ENCODE measurements at regions not wholly inside any gene's neighbourhood (a gene's known extent, or its start where the extent isn't known, plus 50 kb on each side); places are given as distances from the start of the nearest gene placed in this dataset.

DNA sequence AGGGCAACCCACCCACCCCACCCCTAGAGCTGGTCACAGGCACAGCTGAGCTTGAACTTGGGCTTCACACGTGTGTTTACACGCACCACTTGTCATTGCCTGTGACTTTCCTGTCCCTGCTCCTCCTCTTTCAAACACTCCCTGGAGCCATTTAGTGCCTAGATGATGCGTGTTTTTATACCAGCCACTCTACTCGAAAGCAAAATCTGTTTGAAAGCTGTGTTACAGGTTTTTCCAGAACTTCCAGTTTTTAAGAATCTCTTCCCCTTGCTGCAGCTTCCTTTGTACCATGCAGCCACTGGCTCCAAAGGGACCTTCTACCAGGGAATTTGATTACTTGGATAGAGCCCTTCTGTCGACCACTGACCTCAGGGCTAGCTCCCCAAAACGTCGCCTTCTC lies 78.8 kb upstream of the SPRY4 start:
- no peaks in the 10 kb centered on the region for H3K79me2 ChIP-seq (replicated peaks; ENCODE audit: insufficient read depth)
- peaks cover 34% of the 10 kb centered on the region for H3K4me1 ChIP-seq (ENCODE audit: insufficient read depth)
- DNase-seq (ENCODE audit: low spot score): peak; percentile 65
- Mint-ChIP-seq H3K27me3 (ENCODE audit: insufficient read depth, low read depth, poor library complexity) (peaks cover 7% of the 10 kb centered on the region), H3K4me1 (peaks cover 36% of the 10 kb centered on the region), H3K36me3 (ENCODE audit: low read depth) (no peaks in the 10 kb centered on the region; the same call in 2 of the 3 replicates), H3K27ac (no peak overlapping the region), H3K9me3 (no peaks in the 10 kb centered on the region), H3K4me3 (no peak overlapping the region; the same call in 2 of the 3 replicates)
- H4K20me1 ChIP-seq (replicated peaks; ENCODE audit: insufficient read depth): no peaks in the 10 kb centered on the region
- no peak overlapping the region for H3K27ac ChIP-seq (ENCODE audit: low read depth)
- H3F3A ChIP-seq (replicated peaks; ENCODE audit: low read depth): no peaks in the 10 kb centered on the region
- no peaks in the 10 kb centered on the region for H3K36me3 ChIP-seq (ENCODE audit: insufficient read depth)
- H3K4me3 ChIP-seq: no peak overlapping the region
- ATAC-seq: peak; percentile 69
- H3K9me2 ChIP-seq (ENCODE audit: insufficient read depth): no peaks in the 10 kb centered on the region
- TF ChIP-seq NANOG (IDR thresholded peaks at IDR 0.05; ENCODE audit: borderline replicate concordance): no peak
- no peak for TF ChIP-seq ETS1 (IDR thresholded peaks at IDR 0.05)
- TF ChIP-seq, protein P1, sequence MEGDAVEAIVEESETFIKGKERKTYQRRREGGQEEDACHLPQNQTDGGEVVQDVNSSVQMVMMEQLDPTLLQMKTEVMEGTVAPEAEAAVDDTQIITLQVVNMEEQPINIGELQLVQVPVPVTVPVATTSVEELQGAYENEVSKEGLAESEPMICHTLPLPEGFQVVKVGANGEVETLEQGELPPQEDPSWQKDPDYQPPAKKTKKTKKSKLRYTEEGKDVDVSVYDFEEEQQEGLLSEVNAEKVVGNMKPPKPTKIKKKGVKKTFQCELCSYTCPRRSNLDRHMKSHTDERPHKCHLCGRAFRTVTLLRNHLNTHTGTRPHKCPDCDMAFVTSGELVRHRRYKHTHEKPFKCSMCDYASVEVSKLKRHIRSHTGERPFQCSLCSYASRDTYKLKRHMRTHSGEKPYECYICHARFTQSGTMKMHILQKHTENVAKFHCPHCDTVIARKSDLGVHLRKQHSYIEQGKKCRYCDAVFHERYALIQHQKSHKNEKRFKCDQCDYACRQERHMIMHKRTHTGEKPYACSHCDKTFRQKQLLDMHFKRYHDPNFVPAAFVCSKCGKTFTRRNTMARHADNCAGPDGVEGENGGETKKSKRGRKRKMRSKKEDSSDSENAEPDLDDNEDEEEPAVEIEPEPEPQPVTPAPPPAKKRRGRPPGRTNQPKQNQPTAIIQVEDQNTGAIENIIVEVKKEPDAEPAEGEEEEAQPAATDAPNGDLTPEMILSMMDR (conservative IDR thresholded peaks at IDR 0.05; ENCODE audit: low read depth in 2 of 2): no peak
- no peak for TF ChIP-seq ZNF331 (CRISPR knock-in tag; IDR thresholded peaks at IDR 0.05; ENCODE audit: low read depth)
- no peak for TF ChIP-seq EZH2phosphoT487 (IDR thresholded peaks at IDR 0.05; ENCODE audit: unreplicated experiment)
- no peak for TF ChIP-seq STAT1 (IDR thresholded peaks at IDR 0.05; ENCODE audit: unreplicated experiment)
- TF ChIP-seq POLR2AphosphoS5 (IDR thresholded peaks at IDR 0.05; ENCODE audit: low read depth): no peak
- TF ChIP-seq, protein P2, sequence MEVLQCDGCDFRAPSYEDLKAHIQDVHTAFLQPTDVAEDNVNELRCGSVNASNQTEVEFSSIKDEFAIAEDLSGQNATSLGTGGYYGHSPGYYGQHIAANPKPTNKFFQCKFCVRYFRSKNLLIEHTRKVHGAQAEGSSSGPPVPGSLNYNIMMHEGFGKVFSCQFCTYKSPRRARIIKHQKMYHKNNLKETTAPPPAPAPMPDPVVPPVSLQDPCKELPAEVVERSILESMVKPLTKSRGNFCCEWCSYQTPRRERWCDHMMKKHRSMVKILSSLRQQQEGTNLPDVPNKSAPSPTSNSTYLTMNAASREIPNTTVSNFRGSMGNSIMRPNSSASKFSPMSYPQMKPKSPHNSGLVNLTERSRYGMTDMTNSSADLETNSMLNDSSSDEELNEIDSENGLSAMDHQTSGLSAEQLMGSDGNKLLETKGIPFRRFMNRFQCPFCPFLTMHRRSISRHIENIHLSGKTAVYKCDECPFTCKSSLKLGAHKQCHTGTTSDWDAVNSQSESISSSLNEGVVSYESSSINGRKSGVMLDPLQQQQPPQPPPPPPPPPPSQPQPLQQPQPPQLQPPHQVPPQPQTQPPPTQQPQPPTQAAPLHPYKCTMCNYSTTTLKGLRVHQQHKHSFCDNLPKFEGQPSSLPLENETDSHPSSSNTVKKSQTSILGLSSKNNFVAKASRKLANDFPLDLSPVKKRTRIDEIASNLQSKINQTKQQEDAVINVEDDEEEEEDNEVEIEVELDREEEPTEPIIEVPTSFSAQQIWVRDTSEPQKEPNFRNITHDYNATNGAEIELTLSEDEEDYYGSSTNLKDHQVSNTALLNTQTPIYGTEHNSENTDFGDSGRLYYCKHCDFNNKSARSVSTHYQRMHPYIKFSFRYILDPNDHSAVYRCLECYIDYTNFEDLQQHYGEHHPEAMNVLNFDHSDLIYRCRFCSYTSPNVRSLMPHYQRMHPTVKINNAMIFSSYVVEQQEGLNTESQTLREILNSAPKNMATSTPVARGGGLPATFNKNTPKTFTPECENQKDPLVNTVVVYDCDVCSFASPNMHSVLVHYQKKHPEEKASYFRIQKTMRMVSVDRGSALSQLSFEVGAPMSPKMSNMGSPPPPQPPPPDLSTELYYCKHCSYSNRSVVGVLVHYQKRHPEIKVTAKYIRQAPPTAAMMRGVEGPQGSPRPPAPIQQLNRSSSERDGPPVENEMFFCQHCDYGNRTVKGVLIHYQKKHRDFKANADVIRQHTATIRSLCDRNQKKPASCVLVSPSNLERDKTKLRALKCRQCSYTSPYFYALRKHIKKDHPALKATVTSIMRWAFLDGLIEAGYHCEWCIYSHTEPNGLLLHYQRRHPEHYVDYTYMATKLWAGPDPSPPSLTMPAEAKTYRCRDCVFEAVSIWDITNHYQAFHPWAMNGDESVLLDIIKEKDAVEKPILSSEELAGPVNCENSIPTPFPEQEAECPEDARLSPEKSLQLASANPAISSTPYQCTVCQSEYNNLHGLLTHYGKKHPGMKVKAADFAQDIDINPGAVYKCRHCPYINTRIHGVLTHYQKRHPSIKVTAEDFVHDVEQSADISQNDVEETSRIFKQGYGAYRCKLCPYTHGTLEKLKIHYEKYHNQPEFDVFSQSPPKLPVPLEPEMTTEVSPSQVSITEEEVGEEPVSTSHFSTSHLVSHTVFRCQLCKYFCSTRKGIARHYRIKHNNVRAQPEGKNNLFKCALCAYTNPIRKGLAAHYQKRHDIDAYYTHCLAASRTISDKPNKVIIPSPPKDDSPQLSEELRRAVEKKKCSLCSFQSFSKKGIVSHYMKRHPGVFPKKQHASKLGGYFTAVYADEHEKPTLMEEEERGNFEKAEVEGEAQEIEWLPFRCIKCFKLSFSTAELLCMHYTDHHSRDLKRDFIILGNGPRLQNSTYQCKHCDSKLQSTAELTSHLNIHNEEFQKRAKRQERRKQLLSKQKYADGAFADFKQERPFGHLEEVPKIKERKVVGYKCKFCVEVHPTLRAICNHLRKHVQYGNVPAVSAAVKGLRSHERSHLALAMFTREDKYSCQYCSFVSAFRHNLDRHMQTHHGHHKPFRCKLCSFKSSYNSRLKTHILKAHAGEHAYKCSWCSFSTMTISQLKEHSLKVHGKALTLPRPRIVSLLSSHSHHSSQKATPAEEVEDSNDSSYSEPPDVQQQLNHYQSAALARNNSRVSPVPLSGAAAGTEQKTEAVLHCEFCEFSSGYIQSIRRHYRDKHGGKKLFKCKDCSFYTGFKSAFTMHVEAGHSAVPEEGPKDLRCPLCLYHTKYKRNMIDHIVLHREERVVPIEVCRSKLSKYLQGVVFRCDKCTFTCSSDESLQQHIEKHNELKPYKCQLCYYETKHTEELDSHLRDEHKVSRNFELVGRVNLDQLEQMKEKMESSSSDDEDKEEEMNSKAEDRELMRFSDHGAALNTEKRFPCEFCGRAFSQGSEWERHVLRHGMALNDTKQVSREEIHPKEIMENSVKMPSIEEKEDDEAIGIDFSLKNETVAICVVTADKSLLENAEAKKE (CRISPR knock-in tag; IDR thresholded peaks at IDR 0.05): no peak
- no peak for TF ChIP-seq EZH2 (IDR thresholded peaks at IDR 0.05; ENCODE audit: low read depth, unreplicated experiment)
- no peak for TF ChIP-seq ZNF114 (CRISPR knock-in tag; IDR thresholded peaks at IDR 0.05)
- no peak for TF ChIP-seq CREB1 (CRISPR knock-in tag; IDR thresholded peaks at IDR 0.05; ENCODE audit: low read depth)
- TF ChIP-seq, protein P3, sequence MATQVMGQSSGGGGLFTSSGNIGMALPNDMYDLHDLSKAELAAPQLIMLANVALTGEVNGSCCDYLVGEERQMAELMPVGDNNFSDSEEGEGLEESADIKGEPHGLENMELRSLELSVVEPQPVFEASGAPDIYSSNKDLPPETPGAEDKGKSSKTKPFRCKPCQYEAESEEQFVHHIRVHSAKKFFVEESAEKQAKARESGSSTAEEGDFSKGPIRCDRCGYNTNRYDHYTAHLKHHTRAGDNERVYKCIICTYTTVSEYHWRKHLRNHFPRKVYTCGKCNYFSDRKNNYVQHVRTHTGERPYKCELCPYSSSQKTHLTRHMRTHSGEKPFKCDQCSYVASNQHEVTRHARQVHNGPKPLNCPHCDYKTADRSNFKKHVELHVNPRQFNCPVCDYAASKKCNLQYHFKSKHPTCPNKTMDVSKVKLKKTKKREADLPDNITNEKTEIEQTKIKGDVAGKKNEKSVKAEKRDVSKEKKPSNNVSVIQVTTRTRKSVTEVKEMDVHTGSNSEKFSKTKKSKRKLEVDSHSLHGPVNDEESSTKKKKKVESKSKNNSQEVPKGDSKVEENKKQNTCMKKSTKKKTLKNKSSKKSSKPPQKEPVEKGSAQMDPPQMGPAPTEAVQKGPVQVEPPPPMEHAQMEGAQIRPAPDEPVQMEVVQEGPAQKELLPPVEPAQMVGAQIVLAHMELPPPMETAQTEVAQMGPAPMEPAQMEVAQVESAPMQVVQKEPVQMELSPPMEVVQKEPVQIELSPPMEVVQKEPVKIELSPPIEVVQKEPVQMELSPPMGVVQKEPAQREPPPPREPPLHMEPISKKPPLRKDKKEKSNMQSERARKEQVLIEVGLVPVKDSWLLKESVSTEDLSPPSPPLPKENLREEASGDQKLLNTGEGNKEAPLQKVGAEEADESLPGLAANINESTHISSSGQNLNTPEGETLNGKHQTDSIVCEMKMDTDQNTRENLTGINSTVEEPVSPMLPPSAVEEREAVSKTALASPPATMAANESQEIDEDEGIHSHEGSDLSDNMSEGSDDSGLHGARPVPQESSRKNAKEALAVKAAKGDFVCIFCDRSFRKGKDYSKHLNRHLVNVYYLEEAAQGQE (IDR thresholded peaks at IDR 0.05; ENCODE audit: unreplicated experiment): no peak
- TF ChIP-seq JUNB (IDR thresholded peaks at IDR 0.05; ENCODE audit: unreplicated experiment): no peak
- peak overlapping the region; percentile 7; the same call in 1 of the 2 replicates for H2AFZ ChIP-seq
- no peaks in the 10 kb centered on the region for H3K27me3 ChIP-seq (ENCODE audit: insufficient read depth)
- H3K4me2 ChIP-seq: 0 out of 2 replicates have a peak overlapping the region, but pooled peaks have one; percentile 53
